GM21526 (cell line): ENCODE measurements at regions not wholly inside any gene's neighbourhood (a gene's known extent, or its start where the extent isn't known, plus 50 kb on each side); places are given as distances from the start of the nearest gene placed in this dataset.
"Not testable (repeated sequence)": the region's sequence is repeated elsewhere in the genome, so short reads cannot be mapped to it uniquely, and the experiment has no call there.

Experiments used
- ATAC-seq: cut with Tn5 transposase; IDR thresholded peaks from one replicate; pipeline ENCODE4 v1.9.1; 2021; ENCODE audit warnings: moderate library complexity; ENCODE audit not compliant: unreplicated experiment, low FRiP score

DNA sequence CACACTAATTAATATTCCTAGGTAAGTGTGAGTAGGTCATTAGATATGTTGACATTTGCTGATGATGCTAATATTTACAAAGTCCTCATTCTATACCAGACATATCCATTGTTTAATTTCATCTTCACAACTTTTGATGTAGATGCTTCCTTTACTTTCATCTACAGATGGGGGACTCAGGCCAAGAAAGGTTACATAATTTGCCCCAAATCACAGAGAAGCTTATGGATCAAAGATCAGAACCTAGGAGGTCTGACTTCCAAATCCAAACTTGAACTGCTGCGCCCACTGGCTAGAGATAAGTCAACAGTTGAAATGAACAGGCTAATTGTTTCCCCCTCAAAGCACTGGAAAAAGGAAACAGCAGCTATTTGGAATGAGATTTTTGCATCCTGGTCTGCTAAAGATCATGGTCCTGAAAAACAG lies 95.6 kb upstream of the TMEM178A start:
- no peak for ATAC-seq

DNA sequence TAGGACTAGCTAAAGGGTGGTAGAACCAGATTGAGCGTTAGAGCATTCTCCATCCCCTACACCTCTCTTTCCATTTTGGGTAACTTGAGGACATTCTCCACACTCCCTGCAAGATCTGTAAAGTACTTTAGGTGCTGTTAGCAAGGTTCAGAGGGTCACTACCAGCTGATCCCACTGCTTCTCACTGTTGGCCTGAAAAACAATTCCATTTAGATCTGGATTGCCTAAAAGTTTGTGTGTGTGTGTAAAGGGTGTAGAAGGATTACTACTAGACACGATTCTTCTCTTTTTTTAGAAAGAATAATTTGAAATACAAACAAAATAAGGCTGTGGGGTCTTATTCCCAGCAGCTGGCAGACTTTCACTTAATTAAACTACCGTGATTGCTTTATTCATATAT lies 95.1 kb upstream of the TMEM178A start:
- ATAC-seq: no peak

DNA sequence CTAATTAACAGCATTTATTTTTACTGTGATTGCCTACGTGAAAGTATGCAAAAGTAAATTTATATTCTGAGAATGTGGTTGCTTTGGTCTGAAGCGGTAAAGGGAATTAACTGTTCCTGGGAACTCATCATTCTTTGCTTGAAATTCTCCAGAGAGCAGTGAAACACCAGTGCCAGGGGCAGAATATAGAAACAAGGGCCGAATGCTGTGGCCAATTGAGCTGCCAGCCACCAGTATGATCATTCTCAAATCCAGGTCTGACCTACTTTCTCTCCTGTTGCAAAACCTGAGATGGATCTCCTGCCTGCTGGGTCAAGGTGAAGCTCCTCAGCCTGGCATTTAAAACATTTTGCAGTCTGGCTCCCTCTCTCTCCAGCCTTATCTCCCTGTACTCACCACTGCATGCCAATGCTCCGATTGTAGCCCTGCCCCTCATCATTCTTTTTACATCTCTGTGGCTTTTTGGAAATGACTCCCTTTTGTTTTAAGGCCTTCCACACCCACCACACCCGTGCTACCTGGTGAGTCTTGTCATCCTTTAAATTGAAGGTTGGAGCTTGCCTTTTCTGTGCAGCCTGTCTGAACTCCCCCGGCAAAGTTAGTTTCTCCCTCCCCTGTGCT lies 94.5 kb upstream of the TMEM178A start:
- no peak for ATAC-seq

DNA sequence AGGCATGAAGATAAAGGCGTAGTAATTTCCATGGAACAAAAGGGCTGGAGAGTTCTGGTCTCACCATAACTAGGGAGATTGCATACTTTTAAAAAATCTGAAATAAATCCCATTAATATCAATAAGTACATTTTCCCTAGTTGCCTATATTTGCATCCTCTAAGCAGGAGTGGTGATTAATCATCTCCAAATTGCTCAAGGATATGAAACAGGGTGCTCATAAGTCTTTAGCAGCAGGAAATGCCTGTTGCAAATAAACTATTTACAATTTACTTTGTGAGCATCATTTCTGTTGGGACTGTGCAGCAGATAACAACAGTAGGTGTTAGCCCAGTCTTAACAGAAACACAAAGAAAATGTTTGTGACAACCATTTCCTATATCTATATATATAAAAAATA lies 92.4 kb upstream of the TMEM178A start:
- no peak for ATAC-seq

DNA sequence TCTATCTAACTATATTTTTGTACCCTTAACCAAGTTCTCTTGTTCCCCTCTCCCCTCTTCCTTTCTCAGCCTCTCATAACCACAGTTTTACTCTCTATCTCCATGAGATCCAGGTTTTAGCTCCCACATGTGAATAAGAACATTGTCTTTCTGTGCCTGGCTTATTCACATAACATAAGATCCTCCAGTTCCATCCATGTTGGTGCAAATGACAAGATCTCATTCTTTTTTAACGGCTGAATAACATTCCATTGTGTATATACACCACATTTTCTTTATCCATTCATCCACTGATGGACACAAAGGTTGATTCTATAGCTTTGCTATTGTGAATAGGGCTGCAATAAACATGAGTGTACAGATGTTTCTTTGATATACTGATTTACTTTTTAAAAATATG lies 83.9 kb upstream of the TMEM178A start:
- no peak for ATAC-seq

DNA sequence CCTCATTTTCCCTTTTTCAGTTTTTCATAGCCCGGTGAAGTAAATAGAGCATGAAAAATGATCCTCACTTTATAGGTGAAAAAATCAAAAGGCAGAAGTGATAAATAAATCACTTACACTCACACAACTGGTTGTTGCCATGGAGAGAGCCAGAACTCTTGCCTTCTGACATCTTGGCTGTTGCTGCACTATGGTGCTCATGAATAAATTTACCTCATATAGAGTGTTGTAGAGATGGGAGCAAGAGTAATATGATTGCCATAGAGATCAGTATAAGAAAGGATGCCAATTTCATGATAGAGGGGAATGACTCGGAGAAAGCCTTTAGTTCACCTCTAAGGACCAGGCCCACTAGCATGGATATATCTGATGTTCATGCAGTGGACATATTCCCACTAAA lies 82.5 kb upstream of the TMEM178A start:
- no peak for ATAC-seq

DNA sequence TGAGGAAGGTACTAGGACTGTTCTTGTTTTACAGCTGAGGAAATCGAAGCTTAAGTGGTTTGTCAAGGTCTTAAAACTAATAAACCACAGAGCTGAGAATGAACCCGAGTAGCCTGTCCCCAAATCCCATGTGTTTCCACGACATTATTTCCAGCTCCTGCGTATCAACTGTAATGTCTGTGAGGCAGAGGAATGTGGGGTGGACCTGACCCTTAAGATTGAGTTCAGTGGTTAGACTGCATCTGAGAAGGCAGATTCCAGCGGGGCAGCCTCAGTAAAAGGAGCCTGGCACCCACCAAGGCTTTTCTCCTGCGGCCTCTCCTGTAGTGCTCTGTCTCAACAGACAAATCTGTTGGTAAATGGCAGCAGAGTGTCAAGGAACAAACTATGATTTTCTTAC lies 81.9 kb upstream of the TMEM178A start:
- no peak for ATAC-seq

DNA sequence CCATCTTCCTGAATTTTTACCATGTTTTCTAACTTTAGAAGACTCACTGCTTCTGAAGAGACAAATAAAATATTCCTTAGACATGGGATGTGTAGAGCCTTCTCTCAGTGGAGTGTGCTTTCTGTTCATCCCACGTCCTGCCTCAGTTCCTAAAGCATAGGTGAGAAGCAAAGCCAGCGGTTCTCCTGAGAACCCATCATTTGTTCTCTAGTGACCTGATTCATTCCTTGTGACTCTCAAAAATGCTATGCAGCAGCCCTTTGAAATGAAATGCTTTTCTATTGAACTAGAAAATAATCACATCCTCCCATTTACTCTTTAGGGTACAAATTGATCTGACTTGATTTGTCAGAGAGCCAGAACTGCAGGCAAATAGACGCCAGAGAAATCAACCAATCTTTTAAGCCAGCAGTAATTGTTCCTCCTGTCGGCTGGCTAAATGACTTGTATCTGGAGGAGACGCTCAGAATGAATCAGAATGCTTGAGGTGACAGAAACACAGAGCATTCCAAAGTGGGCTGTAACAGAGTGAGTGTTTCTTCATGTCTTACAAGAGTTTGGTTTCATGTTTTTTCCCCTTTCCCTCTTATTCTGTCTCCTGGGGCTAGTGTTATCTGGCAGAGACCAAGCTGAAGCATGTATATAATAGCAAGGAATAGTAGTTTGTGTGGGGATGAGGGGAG lies 81.3 kb upstream of the TMEM178A start:
- no peak for ATAC-seq

DNA sequence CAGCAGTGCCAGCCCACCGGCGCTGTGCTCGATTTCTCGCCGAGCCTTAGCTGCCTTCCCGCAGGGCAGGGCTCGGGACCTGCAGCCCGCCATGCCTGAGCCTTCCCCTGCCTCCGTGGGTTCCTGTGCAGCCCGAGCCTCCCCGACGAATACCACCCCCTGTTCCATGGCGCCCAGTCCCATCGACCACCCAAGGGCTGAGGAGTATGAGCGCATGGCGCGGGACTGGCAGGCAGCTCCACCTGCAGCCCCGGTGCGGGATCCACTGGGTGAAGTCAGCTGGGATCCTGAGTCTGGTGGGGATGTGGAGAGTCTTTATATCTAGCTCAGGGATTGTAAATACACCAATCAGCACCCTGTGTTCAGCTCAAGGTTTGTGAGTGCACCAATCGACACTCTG lies 80.2 kb upstream of the TMEM178A start:
- ATAC-seq: not testable (repeated sequence)

DNA sequence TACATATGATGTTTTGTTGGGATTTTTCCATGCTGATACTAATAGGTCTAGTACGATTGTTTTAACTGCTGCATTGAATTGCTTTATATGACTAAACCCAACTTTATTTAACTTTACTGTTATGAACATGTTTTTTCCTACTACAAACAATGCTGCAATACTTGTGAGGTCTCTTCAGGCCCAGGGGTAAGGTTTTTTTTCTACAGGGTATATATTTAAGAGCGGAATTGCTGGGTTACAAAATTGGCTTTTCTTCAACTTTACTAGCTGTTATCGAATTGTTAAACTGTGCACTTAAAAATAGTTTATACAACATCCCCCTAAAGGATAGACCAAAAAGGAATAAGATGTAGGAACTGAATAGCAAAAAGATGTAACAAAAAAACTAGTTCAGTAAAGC lies 78.5 kb upstream of the TMEM178A start:
- no peak for ATAC-seq

DNA sequence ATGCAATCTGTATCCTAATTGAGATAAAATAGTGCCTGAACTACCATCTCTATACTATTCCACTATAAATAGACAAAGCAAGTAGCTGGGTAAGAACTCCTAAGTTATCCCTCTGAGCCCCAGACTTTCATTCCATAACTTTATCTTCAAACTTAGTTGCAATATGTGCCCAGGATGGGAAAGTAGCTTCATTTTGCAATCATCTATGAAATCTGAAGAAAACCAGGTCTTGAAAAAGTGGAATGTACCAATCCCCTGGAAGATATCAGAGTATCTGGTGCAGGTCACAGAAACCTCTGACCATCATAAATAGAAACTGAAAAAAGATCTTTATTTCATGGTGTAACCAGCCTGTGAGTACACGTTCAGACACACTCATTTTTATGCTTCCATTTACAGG lies 78.1 kb upstream of the TMEM178A start:
- ATAC-seq: no peak

GRCh38 chr2:39593439-39594393 lies 72.0 kb upstream of the TMEM178A start:
- peak; percentile 61 for ATAC-seq

- no peak for ATAC-seq
Observed at GRCh38 chr2:39595116-39595515, 70.6 kb upstream of the TMEM178A start.

- no peak for ATAC-seq
Observed at GRCh38 chr2:39597314-39597713, 68.4 kb upstream of the TMEM178A start.

GRCh38 chr2:39602616-39603015 lies 63.1 kb upstream of the TMEM178A start:
- ATAC-seq: no peak

DNA sequence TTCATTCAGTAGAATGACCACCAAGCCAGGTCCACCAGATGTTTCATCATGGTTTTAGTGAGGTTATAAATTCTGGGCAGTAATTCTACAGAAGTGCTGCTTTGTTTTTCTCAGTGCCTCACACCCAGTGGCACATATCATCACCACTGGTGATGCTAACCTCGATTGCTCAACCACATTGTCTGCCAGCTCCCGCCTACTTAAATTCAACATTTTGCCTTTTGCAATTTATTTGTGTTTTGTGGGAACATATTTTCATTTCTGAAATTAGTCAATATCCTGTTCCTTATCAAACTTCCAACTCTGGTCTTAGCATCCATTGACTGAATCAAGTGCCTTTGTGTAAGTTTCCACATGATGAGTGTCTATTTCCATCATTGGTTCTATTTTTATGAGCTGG lies 62.3 kb upstream of the TMEM178A start:
- no peak for ATAC-seq

DNA sequence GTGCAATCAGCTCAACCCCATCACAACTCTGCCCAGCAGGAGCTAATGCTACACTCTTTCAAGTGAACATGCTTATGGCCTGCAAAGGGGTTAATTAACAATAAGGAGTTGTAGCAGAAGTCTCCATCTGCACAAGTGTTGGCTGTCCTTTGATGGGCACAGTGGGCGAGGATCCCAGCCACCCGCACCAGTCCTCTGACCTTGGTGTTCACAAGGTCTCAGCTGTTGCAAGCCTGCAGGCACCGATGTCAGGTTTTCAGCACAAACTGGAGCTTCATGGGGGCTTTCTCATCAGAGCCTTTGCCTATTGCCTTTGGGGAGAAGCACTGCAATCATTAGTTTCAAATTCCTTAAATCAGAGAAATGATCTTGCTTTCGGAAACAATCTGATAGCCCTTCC lies 60.9 kb upstream of the TMEM178A start:
- ATAC-seq: no peak

- no peak for ATAC-seq
Observed at GRCh38 chr2:39606585-39606984, 59.1 kb upstream of the TMEM178A start.

DNA sequence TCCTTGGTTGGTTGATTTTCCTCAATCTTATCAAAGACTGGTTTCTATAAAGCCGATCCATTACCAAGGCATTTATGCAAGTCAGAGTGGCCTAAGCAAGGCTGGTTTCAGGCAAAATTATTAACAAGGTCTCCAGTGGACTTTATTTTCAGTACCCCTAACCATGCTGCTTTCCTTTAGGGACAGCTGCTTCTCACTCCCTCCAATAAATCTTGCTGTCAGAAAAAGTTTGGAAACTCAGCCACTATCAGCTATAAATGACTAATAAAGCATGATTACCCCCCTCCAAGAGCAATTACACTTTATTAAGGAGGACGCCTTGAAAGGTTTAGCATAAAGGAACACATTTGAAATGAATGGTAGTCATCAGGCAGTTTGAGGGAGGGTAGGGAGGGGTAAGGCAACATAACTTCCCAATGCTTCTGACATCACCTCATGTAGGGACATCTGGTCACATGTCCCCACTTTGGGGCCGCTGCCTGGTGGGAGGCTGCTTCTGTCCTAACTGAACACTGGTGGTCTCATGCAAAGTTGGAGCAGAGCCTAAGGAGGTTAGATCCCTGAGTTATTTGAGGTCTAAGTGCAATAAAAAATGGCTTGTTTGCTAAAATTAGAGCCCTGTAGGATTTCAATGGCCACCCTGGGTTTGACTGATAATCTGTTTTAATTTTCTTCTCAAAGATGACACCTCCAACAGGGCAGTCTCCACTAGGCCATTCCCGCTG lies 58.0 kb upstream of the TMEM178A start:
- ATAC-seq: no peak

DNA sequence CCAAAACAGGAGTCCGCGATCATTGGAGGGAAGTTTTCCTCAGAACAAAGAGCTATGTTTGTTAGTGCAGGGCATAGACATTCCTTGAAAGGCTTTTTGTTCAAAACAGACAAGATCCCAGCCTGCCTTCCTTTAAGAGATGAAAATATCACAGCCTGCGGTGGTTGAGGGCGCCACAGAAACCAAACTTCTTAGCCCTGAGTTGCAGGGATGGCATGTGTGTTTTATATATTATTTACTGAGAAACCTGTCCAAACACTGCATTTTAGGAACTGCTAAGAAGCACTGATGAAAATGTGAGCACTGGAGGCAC lies 57.5 kb upstream of the TMEM178A start:
- ATAC-seq: no peak
